Activated CD4-positive, CD25-positive, alpha-beta regulatory T cell treated with anti-CD3 and anti-CD28 coated beads, Interleukin-2, amount 50 U/mL, for 24 hours (primary cell): ENCODE measurements at regions not wholly inside any gene's neighbourhood (a gene's known extent, or its start where the extent isn't known, plus 50 kb on each side); places are given as distances from the start of the nearest gene placed in this dataset.

ENCODE experiments used
- ATAC-seq, 2 donors: fragments of 150-1000 bp; cut with Tn5 transposase; one replicate each; pipeline ENCODE4 v1.10.0; 2021; ENCODE audit warnings: mild to moderate bottlenecking in 1 of 2, moderate library complexity in 1 of 2

- no peak for ATAC-seq
Measured at GRCh38 chrX:148371291-148371690, 129.1 kb upstream of the AFF2 start.

- no peak for ATAC-seq
Measured at GRCh38 chrX:148372925-148373324, 127.5 kb upstream of the AFF2 start.

GRCh38 chrX:148376342-148376741 is 124.1 kb upstream of the AFF2 start:
- ATAC-seq = no peak

GRCh38 chrX:148380107-148380506 is 120.3 kb upstream of the AFF2 start:
- ATAC-seq = no peak

- ATAC-seq = peak; percentile 99
Measured at GRCh38 chrX:148380650-148381561, 119.5 kb upstream of the AFF2 start.

GRCh38 chrX:148381603-148382002 is 118.8 kb upstream of the AFF2 start:
- ATAC-seq = peak; percentile 46 to 53

GRCh38 chrX:148382983-148383382 is 117.4 kb upstream of the AFF2 start:
- no peak for ATAC-seq

GRCh38 chrX:148385471-148385870 is 114.9 kb upstream of the AFF2 start:
- ATAC-seq = no peak

- ATAC-seq = no peak
Measured at GRCh38 chrX:148389629-148390028, 110.8 kb upstream of the AFF2 start.

- ATAC-seq = peak; percentile 72 to 82
Measured at GRCh38 chrX:148412006-148412405, 88.4 kb upstream of the AFF2 start.

GRCh38 chrX:148416142-148416541 is 84.3 kb upstream of the AFF2 start:
- no peak for ATAC-seq

GRCh38 chrX:148416931-148417330 is 83.5 kb upstream of the AFF2 start:
- ATAC-seq = no peak

- ATAC-seq = peak in 1 of 2 donors; percentile 24
Measured at GRCh38 chrX:148417934-148418333, 82.5 kb upstream of the AFF2 start.

- ATAC-seq = no peak
Measured at GRCh38 chrX:148422526-148422925, 77.9 kb upstream of the AFF2 start.

- ATAC-seq = peak in 1 of 2 donors; percentile 27
Measured at GRCh38 chrX:148424570-148424969, 75.8 kb upstream of the AFF2 start.

GRCh38 chrX:148426467-148426866 is 74.0 kb upstream of the AFF2 start:
- ATAC-seq = no peak

GRCh38 chrX:148441387-148441786 is 59.0 kb upstream of the AFF2 start:
- no peak for ATAC-seq

- no peak for ATAC-seq
Measured at GRCh38 chrX:148443216-148443615, 57.2 kb upstream of the AFF2 start.

GRCh38 chrX:148448686-148449085 is 51.7 kb upstream of the AFF2 start:
- ATAC-seq = no peak
